ENCODE measurements at regions not wholly inside any gene's neighbourhood (a gene's known extent, or its start where the extent isn't known, plus 50 kb on each side); places are given as distances from the start of the nearest gene placed in this dataset.

DNA sequence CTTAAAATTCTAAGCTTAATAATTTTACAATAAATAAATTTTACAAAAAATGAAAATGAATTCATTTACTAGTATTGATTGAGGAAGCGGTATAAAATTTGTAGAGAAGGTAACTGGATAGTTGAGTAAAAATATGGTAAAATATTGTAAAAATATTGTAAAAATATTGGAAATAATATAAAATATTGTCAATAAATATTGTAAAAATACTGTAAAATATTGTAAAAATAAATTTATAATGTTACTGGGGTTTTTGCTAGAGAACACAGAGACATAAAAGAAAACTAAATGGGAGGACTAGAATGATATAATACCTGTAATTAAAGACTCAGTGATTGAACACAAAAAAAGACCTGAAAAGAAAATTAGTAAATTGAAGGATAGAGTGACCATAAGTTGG is 546.3 kb upstream of the NETO1 start:
- Histone ChIP-seq H3K79me2 (ENCODE audit: insufficient read depth, low read length) (no peaks in the 10 kb centered on the region), H3K9ac (ENCODE audit: low read length) (no peak overlapping the region), H3K36me3 (ENCODE audit: control insufficient read depth in 1 of 2, insufficient read depth in 2 of 2, low read length in 2 of 2) (no peaks in the 10 kb centered on the region), H4K20me1 (ENCODE audit: insufficient read depth) (no peaks in the 10 kb centered on the region), H3K4me1 (ENCODE audit: control insufficient read depth in 1 of 2, insufficient read depth in 2 of 2, low read length in 2 of 2) (no peaks in the 10 kb centered on the region), H3K27ac (ENCODE audit: low read depth, low read length) (no peak overlapping the region), H2AFZ (ENCODE audit: low read depth, low read length, poor library complexity, severe bottlenecking) (no peak overlapping the region), H3K27me3 (ENCODE audit: insufficient read depth, low read length) (no peaks in the 10 kb centered on the region), H3K4me2 (ENCODE audit: low read length) (no peak overlapping the region), H3K9me3 (ENCODE audit: control insufficient read depth in 1 of 2, insufficient read depth in 1 of 2, low read depth in 1 of 2, low read length in 2 of 2) (peaks cover 17 to 29% of the 10 kb centered on the region in 2 experiments; a peak in 3 of 4 replicates), H3K4me3 (replicated peaks in 1 of 2; ENCODE audit: low read depth in 1 of 2, low read length in 2 of 2) (no peak overlapping the region), H3K9me2 (ENCODE audit: insufficient read depth) (no peaks in the 10 kb centered on the region)
- ChIA-PET POLR2A (no interaction called here), CTCF (no interaction called here), RAD21 (ENCODE audit: low non-redundant PET in 1 of 2, low total read pairs in 2 of 2, uncharacterized antibody in 2 of 2, unreplicated experiment in 2 of 2) (no interaction called here)
- intact Hi-C loops (cut with micrococcal nuclease): no loop called here
- no peak for DNase-seq (ENCODE audit: low read depth, low spot score)
- ATAC-seq: no peak
- BruUV-seq (replicated peaks): no TSS peak
- TF ChIP-seq ZBTB33 (IDR thresholded peaks at IDR 0.05; ENCODE audit: extremely low read depth, insufficient replicate concordance, low read length) (no peak), EGR1 (IDR thresholded peaks at IDR 0.05; ENCODE audit: low read depth) (no peak), POLR2A (IDR thresholded peaks at IDR 0.05; ENCODE audit: borderline replicate concordance, extremely low read depth, insufficient read depth, insufficient read length) (no peak), RAD21 (IDR thresholded peaks at IDR 0.05; ENCODE audit: low read depth) (no peak), ELF1 (IDR thresholded peaks at IDR 0.05; ENCODE audit: borderline replicate concordance, low read depth) (no peak), CBX3 (IDR thresholded peaks at IDR 0.05; ENCODE audit: low read depth) (no peak), YY1 (IDR thresholded peaks at IDR 0.05; ENCODE audit: extremely low read depth, insufficient replicate concordance, low read depth, low read length) (no peak), EZH2 (IDR thresholded peaks at IDR 0.05) (no peak)
- TF ChIP-seq, protein P1, sequence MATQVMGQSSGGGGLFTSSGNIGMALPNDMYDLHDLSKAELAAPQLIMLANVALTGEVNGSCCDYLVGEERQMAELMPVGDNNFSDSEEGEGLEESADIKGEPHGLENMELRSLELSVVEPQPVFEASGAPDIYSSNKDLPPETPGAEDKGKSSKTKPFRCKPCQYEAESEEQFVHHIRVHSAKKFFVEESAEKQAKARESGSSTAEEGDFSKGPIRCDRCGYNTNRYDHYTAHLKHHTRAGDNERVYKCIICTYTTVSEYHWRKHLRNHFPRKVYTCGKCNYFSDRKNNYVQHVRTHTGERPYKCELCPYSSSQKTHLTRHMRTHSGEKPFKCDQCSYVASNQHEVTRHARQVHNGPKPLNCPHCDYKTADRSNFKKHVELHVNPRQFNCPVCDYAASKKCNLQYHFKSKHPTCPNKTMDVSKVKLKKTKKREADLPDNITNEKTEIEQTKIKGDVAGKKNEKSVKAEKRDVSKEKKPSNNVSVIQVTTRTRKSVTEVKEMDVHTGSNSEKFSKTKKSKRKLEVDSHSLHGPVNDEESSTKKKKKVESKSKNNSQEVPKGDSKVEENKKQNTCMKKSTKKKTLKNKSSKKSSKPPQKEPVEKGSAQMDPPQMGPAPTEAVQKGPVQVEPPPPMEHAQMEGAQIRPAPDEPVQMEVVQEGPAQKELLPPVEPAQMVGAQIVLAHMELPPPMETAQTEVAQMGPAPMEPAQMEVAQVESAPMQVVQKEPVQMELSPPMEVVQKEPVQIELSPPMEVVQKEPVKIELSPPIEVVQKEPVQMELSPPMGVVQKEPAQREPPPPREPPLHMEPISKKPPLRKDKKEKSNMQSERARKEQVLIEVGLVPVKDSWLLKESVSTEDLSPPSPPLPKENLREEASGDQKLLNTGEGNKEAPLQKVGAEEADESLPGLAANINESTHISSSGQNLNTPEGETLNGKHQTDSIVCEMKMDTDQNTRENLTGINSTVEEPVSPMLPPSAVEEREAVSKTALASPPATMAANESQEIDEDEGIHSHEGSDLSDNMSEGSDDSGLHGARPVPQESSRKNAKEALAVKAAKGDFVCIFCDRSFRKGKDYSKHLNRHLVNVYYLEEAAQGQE (IDR thresholded peaks at IDR 0.05; ENCODE audit: low read depth): no peak
